ENCODE measurements at regions not wholly inside any gene's neighbourhood (a gene's known extent, or its start where the extent isn't known, plus 50 kb on each side); places are given as distances from the start of the nearest gene placed in this dataset.
"Not testable (repeated sequence)": the region's sequence is repeated elsewhere in the genome, so short reads cannot be mapped to it uniquely, and the experiment has no call there.

DNA sequence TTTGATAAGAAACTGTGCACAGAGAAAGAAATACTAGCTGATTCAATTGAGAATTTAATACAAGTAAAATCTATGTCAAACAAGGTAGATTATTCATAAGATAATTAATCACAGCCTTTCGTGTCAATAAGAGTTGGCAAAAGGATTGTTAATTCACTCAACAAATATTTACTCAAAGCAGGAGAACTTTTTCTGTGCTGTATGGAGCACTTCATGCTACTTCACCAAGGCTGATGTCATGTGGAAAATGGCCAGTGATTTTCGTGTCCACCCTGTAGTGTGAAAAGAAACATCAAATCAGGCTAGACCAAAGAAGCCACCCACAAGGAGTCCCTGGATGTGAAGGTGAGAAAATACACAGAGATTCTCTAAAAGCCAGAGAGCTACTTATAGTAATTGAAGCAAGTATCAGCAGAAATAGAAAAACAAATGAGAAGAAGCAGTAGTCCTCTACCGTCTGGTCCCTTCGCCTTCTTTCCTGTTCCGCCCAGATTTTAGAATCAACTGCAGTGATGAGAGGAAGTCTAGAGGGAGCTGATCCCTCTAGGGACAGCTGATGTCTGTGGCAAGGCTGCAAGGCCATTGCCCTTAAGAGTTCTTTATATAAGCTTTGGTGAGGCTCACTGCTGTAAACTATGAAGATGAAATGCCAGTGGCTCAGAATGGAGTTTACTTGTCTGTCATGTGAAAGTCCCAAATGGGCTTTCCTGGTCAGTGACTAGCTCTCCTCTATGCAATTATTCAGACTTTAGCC, 201.3 kb upstream of the APCDD1 start:
- DNase-seq (ENCODE audit: low read depth): no peak
- TF ChIP-seq, protein P1, sequence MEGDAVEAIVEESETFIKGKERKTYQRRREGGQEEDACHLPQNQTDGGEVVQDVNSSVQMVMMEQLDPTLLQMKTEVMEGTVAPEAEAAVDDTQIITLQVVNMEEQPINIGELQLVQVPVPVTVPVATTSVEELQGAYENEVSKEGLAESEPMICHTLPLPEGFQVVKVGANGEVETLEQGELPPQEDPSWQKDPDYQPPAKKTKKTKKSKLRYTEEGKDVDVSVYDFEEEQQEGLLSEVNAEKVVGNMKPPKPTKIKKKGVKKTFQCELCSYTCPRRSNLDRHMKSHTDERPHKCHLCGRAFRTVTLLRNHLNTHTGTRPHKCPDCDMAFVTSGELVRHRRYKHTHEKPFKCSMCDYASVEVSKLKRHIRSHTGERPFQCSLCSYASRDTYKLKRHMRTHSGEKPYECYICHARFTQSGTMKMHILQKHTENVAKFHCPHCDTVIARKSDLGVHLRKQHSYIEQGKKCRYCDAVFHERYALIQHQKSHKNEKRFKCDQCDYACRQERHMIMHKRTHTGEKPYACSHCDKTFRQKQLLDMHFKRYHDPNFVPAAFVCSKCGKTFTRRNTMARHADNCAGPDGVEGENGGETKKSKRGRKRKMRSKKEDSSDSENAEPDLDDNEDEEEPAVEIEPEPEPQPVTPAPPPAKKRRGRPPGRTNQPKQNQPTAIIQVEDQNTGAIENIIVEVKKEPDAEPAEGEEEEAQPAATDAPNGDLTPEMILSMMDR (conservative IDR thresholded peaks at IDR 0.05; ENCODE audit: low read depth, low read length): no peak
- H3K4me3 ChIP-seq (ENCODE audit: low read length): no peak overlapping the region

DNA sequence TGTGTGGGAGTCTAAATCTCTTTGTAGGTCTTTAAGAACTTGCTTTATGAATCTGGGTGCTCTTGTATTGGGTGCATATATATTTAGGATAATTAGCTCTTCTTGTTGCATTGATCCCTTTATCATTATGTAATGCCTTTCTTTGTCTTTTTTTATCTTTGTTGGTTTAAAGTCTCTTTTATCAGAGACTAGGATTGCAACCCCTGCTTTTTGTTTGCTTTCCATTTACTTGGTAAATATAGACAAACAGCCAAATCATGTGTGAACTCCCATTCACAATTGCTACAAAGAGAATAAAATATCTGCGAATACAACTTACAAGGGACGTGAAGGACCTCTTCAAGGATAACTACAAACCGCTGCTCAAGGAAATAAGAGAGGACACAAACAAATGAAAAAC, 198.2 kb upstream of the APCDD1 start:
- not testable (repeated sequence) for DNase-seq (ENCODE audit: low read depth); H3K4me3 ChIP-seq (ENCODE audit: low read length)

DNA sequence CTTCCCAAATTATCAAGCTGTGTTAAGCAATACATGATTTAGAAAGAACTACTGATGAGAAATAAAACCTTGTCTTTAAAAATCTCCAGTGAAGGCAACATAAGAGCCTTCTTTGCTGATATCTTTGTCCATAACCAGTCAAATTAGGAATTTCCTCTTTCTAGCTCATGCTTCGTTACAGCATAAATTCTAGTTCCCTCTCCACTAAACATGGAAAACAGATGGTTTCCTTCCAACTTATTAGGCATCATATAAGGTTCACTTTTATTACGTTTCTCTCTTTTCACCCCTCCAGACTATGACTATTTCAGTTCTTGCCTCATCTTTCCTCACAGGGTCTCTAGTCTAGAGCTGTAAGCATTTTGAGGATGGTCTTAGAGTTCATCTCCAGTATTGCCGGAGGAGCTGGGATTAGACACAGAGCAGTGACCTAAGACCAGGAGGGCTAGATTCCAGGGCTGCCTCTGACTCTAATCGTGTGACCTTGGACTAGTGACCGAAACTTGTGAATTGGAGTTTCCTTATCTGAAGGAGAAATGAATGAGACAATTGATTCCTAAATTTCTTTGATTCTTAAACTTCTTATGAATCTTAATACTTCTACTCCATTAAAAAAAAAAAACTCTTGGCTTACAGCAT, 195.5 kb upstream of the APCDD1 start:
- TF ChIP-seq, protein P1 (conservative IDR thresholded peaks at IDR 0.05; ENCODE audit: low read depth, low read length): no peak
- DNase-seq (ENCODE audit: low read depth): no peak
- H3K4me3 ChIP-seq (ENCODE audit: low read length): no peak overlapping the region

DNA sequence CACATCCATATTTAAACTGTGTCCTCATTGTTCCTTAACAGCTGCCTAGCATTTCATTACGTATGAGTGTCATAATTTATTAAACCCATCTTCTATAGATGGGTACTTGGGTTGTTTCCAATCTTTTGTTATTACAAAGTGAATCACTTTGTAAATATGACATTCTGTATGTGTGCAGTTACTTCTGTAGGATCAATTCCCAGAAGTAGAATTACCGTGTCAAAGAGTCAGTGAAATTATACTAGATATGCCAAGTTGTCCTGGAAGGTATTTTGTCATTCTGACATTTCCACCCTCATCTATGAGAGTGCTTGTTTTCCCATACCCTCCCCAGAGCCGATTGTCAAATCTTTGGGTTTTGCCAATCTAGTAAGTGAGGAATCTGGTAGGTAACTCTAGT, 194.5 kb upstream of the APCDD1 start:
- DNase-seq (ENCODE audit: low read depth): no peak

DNA sequence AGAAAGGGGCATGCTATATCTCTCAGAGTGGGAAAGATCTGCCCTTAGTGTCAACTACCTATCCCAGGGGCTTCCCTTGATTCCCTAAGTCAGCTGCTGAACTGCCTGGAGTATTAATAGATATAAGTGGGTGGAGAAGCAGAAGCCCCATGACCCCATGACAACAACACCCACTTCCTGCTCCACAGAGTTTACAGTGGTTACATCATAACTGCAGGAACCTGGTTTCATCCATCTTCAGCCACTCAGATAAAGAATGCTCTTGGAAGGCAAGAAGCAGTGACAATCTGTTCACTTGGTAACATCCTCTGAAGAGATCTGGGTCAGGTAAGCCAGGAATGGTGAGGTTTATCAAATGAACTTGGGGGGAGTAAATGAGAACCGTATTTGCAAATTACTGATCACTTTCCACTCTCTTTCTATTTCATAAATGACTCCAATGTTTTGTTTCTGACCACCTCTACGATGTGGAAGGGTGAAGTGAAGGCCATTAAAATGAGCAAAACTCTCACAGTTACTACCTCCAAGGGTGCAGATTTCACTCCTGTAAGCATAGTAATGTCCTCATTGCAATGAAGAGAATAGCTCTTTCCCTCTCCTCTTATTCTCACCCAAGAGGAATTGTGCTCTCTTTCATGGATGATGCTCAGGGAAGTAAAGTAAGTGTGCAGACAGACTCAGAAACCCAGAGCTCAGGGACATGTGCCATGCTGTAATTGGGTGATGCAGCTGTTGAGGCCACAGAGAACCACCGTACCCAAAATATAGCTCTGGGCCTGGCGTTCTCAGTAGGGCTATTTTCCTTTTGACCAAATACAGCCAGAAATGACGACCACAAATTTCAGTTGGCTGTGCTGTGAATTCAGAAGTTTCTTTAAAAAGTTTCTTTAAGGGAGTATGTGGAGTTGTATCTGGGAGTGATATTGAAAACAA, 192.8 kb upstream of the APCDD1 start:
- no peak overlapping the region for H3K4me3 ChIP-seq (ENCODE audit: low read length)
- TF ChIP-seq, protein P1 (conservative IDR thresholded peaks at IDR 0.05; ENCODE audit: low read depth, low read length): no peak
- DNase-seq (ENCODE audit: low read depth): no peak

More for the DNA sequence above, 194.5 kb upstream of the APCDD1 start:
- TF ChIP-seq, protein P1 (conservative IDR thresholded peaks at IDR 0.05; ENCODE audit: low read depth, low read length): no peak
- H3K4me3 ChIP-seq (ENCODE audit: low read length): no peak overlapping the region

DNA sequence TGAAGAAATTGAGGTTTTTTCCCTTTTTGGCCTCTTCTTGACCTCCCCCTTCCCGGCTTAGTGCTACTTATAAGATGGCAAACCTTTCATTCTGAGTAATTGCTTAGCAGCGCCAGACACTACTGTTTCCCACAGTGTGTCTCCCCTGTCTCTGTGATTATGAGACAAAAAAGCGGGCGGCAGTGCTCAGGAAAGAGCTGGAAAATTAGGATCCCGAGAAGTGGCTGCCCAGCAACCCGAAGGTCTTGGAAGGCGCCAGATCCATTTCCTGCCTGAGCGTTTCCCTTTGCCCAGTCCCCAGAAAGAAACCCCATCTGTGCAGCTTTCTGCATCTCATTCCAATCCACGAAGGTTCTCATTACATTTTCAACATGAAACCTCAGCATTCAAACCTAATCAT, 191.9 kb upstream of the APCDD1 start:
- no peak overlapping the region for H3K4me3 ChIP-seq (ENCODE audit: low read length)
- DNase-seq (ENCODE audit: low read depth): no peak
- TF ChIP-seq, protein P1 (conservative IDR thresholded peaks at IDR 0.05; ENCODE audit: low read depth, low read length): no peak

DNA sequence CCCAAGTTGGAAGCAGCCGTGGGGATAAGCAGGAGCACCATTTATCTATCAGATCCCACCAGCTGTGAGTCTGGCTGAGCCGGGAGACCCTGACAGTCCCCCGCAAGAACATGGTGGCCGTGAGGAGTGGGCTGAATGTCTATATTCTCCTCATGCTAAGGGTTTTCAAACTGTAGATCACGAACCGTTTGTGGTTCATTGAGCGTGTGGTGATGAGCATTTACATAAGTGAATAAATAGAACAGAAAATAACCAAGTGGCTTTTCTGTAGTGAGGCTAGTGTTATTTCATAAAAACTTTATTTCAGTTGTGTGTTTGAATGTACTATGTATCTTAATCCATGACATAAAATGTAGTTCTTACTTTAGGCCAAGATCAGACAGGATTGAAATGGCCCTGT, 190.2 kb upstream of the APCDD1 start:
- no peak for DNase-seq (ENCODE audit: low read depth)
- H3K4me3 ChIP-seq (ENCODE audit: low read length): no peak overlapping the region
- TF ChIP-seq, protein P1 (conservative IDR thresholded peaks at IDR 0.05; ENCODE audit: low read depth, low read length): no peak
